Bronchial epithelial cell (primary cell): ENCODE measurements at regions not wholly inside any gene's neighbourhood (a gene's known extent, or its start where the extent isn't known, plus 50 kb on each side); places are given as distances from the start of the nearest gene placed in this dataset.

Experiments
- DNase-seq: peaks from one replicate; pipeline ENCODE4 v3.0.0-alpha.2; 2010; ENCODE audit warnings: low read depth
- FAIRE-seq: peaks from 2 replicates; lab custom pipeline; 2011; peaks lifted over from hg19 to GRCh38; lab: Jason Lieb, UNC
- H3K27me3 ChIP-seq: 2 replicates; pipeline ENCODE4 v1.5.1; 2011; ENCODE audit warnings: low read length; ENCODE audit not compliant: control insufficient read depth, insufficient read depth
- H3K36me3 ChIP-seq: 2 replicates; pipeline ENCODE4 v1.5.1; 2011; ENCODE audit warnings: low read length; ENCODE audit not compliant: control insufficient read depth, insufficient read depth
- H3K4me3 ChIP-seq: 2 replicates; pipeline ENCODE4 v1.5.1; 2011; ENCODE audit warnings: mild to moderate bottlenecking, low read depth, low read length, control low read depth
- CTCF ChIP-seq: IDR thresholded peaks from 2 replicates; pipeline ENCODE4 v1.5.1; 2011; ENCODE audit warnings: mild to moderate bottlenecking, moderate library complexity, low read length, control low read depth, inconsistent platforms; ENCODE audit not compliant: insufficient read depth, severe bottlenecking

- FAIRE-seq, result no peak
- no peak for DNase-seq
- no peak overlapping the region for H3K4me3 ChIP-seq
- H3K36me3 ChIP-seq, result no peaks in the 10 kb centered on the region
- H3K27me3 ChIP-seq, result no peaks in the 10 kb centered on the region
- TF ChIP-seq CTCF, result no peak
These were observed 350.8 kb downstream of the PDGFC start for GRCh38 chr4:156620786-156621185.

- DNase-seq, result no peak
- H3K4me3 ChIP-seq, result no peak overlapping the region
- FAIRE-seq, result no peak
- no peaks in the 10 kb centered on the region for H3K36me3 ChIP-seq
- H3K27me3 ChIP-seq, result no peaks in the 10 kb centered on the region
- TF ChIP-seq CTCF, result no peak
These were observed 352.3 kb downstream of the PDGFC start for GRCh38 chr4:156619154-156619934.

- DNase-seq, result no peak
- no peak for FAIRE-seq
- no peak for TF ChIP-seq CTCF
- Histone ChIP-seq H3K27me3 (no peaks in the 10 kb centered on the region), H3K36me3 (no peaks in the 10 kb centered on the region), H3K4me3 (no peak overlapping the region)
These were observed 356.5 kb downstream of the PDGFC start for GRCh38 chr4:156615066-156615531.

- FAIRE-seq (no peak), DNase-seq (no peak)
- H3K27me3 ChIP-seq, result no peaks in the 10 kb centered on the region
- H3K4me3 ChIP-seq, result no peak overlapping the region
- H3K36me3 ChIP-seq, result no peaks in the 10 kb centered on the region
- no peak for TF ChIP-seq CTCF
These were observed 357.1 kb downstream of the PDGFC start for GRCh38 chr4:156614536-156614935.

- FAIRE-seq, result no peak
- no peak for DNase-seq
- no peak for TF ChIP-seq CTCF
- H3K27me3 ChIP-seq, result no peaks in the 10 kb centered on the region
- no peak overlapping the region for H3K4me3 ChIP-seq
- no peaks in the 10 kb centered on the region for H3K36me3 ChIP-seq
These were observed 362.2 kb downstream of the PDGFC start for GRCh38 chr4:156609421-156609820.
